HG02938 (cell line): ENCODE measurements at regions not wholly inside any gene's neighbourhood (a gene's known extent, or its start where the extent isn't known, plus 50 kb on each side); places are given as distances from the start of the nearest gene placed in this dataset.

Source experiments
- ATAC-seq: cut with Tn5 transposase; IDR thresholded peaks from one replicate; pipeline ENCODE4 v1.9.1; 2021; ENCODE audit warnings: mild to moderate bottlenecking, moderate library complexity; ENCODE audit not compliant: unreplicated experiment

DNA sequence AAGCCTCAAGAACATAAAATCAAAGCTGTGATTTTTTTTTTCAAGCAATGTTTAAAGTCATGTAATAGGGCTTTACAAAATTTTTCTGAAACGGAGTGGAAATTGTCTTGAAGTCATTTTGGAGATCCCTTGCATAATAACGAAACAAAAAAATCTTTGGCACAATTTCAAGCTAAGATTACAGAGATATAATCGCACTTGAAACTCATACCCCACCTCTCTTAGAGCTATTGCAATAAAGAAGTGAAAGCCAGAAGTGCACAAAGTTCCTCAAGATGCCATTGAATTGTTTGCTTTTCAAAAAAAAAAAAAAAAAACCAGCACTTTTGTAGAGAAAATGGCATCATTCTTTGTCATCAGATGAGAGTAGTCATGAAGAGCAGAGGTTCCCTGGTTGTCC is 152.3 kb downstream of the PAX3 start:
- ATAC-seq: no peak

DNA sequence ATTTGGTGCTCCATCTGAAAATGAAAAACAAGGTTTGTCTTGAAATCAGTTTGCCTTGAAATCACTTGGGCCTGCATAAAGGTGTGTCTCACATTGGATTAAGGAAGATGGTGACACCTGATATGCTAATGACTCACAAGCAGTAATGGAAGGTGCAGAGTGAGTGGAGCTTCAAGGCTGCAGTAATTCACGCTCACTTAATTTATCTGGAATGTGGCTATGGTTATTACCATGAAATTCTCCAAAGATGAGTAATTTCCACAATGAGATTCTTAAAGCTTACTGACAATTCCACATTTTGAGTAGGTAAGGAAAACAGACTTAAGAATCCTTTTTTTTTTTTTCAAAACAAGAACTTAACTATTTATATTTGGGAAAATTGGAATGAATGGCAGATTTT is 156.8 kb downstream of the PAX3 start:
- ATAC-seq: no peak

DNA sequence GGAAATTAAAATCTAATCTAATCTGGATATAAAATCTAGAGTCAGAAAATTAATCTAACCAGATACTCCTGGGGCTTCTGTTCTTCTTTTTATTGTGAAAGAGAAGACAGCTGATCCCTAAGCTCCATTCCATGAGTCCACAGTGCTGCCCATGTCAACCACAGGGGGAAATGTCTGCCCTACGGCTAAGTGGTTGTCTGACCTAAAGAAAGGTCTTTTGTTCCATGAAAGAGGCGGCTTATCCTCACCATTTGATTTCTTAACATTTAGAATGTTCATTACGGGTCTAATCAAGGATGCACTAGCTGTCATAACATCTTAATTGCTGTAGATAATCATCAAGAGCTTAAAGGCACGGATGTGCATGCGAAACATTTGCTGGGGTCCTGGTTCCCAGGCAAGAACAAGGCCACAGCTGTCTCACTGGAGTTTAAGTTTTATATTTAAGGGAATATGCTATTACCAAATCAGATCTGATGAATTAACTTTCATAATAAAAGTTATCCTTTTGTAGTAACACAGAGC is 162.6 kb downstream of the PAX3 start:
- ATAC-seq: no peak

DNA sequence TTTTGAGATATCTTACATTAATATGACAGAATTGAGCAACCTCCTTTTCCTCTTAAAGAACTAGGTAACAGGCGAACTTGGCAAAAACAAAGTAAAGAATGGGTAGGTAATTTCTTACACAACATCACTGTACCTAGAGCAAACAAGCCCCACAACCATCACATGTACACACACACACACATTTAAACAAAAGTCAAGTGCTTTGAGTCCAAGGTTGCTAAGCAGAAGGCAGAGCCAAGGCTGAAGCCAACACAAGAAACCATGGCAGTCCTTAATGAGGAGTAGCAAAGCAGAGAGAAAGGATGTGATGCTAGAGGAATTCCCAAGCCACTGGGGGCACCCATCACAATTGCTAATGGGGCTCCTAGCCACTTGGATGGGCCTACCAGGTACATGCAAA is 164.1 kb downstream of the PAX3 start:
- no peak for ATAC-seq

DNA sequence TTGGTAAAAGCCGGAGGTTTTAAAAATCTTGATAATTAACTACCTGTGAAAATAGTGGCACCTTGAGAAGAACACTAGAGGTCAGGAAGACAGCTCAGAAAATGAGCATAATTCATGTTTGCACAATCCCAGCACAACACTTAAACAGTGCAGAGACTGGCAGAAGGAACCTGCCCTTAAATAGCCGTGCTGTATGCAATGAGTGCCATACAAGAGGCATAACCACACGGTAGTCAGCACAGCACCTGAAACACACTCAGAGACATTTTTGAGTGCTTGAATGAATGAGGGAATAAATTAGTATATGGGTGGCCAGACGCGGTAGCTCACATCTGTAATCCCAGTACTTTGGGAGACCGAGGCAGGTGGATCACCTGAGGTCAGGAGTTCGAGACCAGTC is 164.9 kb downstream of the PAX3 start:
- ATAC-seq: no peak

- ATAC-seq: no peak
These were observed 167.9 kb downstream of the PAX3 start for GRCh38 chr2:222130855-222131254.

DNA sequence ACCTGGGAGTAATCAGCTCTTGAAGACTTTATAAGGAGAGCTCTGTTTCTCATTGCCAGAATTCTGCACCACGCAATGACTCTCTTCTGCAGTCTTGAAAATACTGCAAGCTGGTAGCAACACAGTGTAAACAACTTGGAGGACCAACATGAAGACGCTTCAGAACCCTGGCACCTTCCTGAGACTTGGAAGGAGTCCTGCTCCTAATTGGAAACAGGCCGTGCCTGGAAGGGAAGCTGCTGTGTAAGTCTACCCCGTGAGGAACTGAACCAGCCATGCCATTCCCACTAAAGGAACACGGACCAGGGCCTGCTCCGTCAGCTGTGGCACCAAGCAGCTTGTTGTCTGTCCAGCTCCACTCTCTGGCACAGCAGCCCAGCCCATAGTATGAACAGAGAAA is 171.1 kb downstream of the PAX3 start:
- no peak for ATAC-seq

DNA sequence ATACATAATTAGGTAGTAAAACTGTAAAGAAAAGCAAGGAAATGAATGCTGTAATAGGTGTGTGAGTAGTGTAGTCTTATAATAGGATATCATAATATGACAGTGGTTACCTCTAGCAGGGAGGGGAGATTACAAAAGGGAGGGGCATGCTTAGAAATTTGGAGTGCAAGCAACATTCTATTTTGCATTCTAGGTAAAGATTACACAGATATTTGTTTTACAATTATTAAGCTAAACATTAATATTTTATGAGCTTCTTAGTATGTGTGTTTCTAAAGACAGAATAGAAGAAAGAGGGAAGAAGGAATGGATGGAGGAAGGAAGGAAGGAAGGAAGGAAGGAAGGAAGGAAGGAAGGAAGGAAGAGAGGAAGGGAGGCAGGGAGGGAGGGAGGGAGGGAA is 177.9 kb downstream of the PAX3 start:
- ATAC-seq: no peak

DNA sequence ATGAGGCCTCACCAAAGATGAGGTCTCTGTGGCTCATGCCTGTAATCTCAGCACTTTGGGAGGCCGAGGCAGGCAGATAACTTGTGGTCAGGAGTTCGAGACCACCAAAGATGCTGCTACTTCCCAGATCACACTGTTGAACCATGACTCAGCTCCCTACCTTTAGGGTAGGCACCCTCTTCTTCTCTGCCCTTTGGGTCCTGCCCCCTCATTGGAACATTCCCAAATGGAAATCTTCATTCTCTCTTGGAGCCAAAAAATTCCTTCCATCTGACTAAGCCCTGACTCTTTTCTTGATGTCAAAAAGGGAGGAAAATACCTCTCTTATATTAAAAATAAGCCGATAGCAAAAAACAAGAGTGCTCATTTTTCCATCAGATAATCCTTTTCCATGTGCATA is 183.5 kb downstream of the PAX3 start:
- no peak for ATAC-seq

GRCh38 chr2:222108957-222109585 is 189.7 kb downstream of the PAX3 start:
- ATAC-seq: no peak

DNA sequence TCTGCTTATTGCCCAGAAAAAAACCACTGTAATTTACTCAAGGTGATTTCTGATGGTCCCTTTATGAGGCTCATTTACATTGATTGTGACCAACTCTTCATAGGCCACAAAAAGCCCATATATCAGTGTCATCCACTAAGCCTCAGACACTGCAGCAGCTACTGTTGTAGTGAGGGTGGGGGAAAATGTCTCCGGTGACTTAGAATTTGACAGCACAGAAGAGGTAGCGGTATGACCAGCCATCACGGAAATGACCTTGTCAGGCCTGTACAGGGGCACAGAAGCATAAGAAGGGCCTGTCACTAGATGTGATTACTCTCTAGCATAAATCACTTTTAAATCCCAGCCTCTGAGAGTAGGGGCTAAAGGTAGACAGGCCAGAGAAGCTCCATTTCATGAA is 190.3 kb downstream of the PAX3 start:
- no peak for ATAC-seq

GRCh38 chr2:222105046-222105445 is 193.8 kb downstream of the PAX3 start:
- ATAC-seq: no peak

DNA sequence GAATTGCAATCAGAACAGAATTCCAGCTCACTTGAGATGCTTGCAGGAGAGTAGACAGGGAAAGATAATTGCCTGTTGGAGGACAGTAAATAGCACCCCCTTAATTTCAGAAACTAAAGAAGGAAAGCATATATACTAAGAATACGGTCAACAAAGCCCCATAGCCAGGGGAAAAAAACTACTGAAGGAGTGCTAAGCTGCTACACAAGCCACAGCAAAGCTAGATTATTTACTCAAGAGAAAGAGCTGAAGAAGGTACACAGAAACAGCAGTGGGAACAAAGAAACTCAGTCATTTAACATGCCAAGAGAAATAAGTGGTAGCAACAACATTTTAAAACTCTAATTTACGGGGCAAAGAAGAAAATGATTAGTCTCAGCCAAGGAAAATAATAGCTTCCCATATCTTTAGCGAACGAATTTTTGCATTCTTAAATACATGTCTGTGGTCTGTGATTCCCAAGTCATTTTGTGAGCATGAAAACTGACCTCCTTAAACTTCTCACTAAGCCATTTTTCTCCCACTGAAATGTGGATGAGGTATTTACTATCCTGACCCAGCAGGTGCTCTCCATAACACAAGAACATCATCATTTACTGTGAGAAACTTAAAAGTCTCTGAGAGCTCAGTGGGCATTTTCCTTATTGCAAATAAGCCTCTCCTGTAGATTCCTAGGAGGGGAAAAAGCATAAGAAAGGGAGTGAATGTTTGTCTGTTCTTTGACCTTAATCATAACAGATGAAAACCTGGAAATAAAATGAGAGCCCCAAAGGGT is 196.0 kb downstream of the PAX3 start:
- ATAC-seq: no peak

- ATAC-seq: no peak
These were observed 197.8 kb downstream of the PAX3 start for GRCh38 chr2:222100704-222101699.

DNA sequence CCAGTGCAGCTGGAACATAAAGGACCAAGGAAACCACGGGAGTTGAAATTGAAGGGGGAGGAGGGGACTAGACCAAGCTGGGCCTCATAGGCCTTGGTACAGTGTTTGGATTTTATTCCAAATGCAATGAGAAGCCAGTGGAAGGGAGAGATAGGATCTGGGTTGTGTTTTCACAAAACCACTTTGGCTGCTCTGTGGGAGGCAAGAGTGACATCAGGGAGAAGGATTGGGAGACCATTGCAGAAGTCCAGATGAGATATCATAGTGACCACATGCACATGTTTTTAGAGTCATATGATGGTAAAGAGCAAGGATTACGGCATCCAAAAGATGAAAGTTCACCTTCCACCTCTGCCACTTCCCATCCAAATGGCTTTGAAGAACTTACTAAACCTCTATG is 210.2 kb downstream of the PAX3 start:
- ATAC-seq: no peak

DNA sequence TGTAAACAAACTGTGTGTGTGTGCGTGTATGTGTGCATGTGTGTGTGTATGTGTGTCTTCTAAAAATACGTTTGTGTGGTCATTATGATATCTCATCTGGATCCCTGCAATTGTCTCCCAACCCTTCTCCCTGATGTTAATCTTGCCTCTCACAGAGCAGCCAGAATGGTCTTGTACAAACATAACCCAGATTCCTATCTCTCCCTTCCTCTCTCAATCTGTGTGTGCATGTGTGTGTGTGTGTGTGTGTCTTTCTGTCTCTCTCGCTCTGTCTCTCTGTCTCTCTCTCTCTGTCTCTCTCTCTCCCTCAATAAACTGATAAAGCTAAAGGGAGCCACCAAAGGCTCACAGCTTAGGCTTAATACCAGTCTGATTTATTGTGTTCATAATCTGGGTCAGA is 210.8 kb downstream of the PAX3 start:
- ATAC-seq: no peak

GRCh38 chr2:222082201-222082600 is 216.6 kb downstream of the PAX3 start:
- no peak for ATAC-seq

- no peak for ATAC-seq
These were observed 218.7 kb downstream of the PAX3 start for GRCh38 chr2:222080141-222080540.

- no peak for ATAC-seq
These were observed 221.7 kb downstream of the PAX3 start for GRCh38 chr2:222076973-222077690.

- no peak for ATAC-seq
These were observed 224.1 kb downstream of the PAX3 start for GRCh38 chr2:222074674-222075073.

DNA sequence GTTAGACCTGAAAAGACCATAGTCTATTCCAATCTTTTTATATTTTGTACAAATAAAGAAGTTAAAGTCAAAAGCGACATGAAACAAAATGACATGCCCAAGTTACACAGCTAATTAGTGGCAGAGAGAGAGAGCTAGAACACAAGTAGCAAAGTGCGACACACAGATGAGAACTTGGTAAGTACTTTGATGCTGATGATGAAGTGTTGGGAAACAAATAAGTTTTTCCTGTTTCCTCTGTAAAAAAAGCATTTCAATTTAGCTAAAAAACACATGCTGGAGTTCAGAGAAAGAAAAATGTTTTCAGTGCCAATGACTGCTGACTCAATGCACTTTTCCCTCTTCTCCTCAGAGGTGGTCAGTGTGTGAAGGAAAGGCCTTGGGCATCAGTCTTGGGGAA is 226.9 kb downstream of the PAX3 start:
- no peak for ATAC-seq
